IMR-90 (cell line): ENCODE measurements at regions not wholly inside any gene's neighbourhood (a gene's known extent, or its start where the extent isn't known, plus 50 kb on each side); places are given as distances from the start of the nearest gene placed in this dataset.

Source experiments
- ATAC-seq: fragments of 200-7000 bp; cut with Tn5 transposase; 2 replicates; pipeline ENCODE4 v1.9.1; 2020; ENCODE audit warnings: low read depth, mild to moderate bottlenecking, moderate library complexity
- BruUV-seq: library from RNA; stranded (reverse); fragments of 400-500 nt; replicated peaks from 2 replicates; lab custom pipeline; 2021; lab: Mats Ljungman, UMichigan
- CTCF ChIA-PET: fragments of 300-600 bp; formaldehyde crosslinking; extraction: SDS; loops from one replicate; lab custom pipeline; 2021; ENCODE audit warnings: antibody characterized with exemption; lab: Yijun Ruan, JAX
- POLR2A ChIA-PET: fragments of 300-600 bp; sonication (Branson Sonifier 250); formaldehyde crosslinking; loops from one replicate; lab custom pipeline; 2022; ENCODE audit warnings: antibody characterized with exemption; ENCODE audit not compliant: unreplicated experiment; lab: Charles Lee
- DNase-seq: peaks from one replicate; pipeline ENCODE4 v3.0.0; 2013
- H2AFZ ChIP-seq: replicated peaks from 2 replicates; pipeline ENCODE3; 2013; ENCODE audit warnings: low read length, mild to moderate bottlenecking; ENCODE audit not compliant: poor library complexity
- H2AK5ac ChIP-seq: 2 replicates; pipeline ENCODE4 v1.6.1; 2013; ENCODE audit warnings: low read depth, low read length, inconsistent platforms
- H2AK9ac ChIP-seq: replicated peaks from 2 replicates; pipeline ENCODE3; 2013; ENCODE audit warnings: mild to moderate bottlenecking, low read depth, low read length, moderate library complexity; ENCODE audit not compliant: poor library complexity
- H2BK120ac ChIP-seq: 2 replicates; pipeline ENCODE4 v1.6.1; 2013; ENCODE audit warnings: low read depth, low read length, inconsistent platforms
- H2BK15ac ChIP-seq: 3 replicates; pipeline ENCODE4 v1.6.1; 2013; ENCODE audit warnings: low read depth, low read length, inconsistent platforms
- H2BK20ac ChIP-seq: 2 replicates; pipeline ENCODE4 v1.6.1; 2013; ENCODE audit warnings: low read depth, mild to moderate bottlenecking, inconsistent platforms, low read length, moderate library complexity
- H2BK5ac ChIP-seq: 2 replicates; pipeline ENCODE4 v1.6.1; 2013; ENCODE audit warnings: mild to moderate bottlenecking, low read depth, low read length, inconsistent platforms; ENCODE audit not compliant: poor library complexity, severe bottlenecking
- H3K14ac ChIP-seq: replicated peaks from 2 replicates; pipeline ENCODE4 v1.6.1; 2013; ENCODE audit warnings: low read depth, low read length, inconsistent platforms
- H3K18ac ChIP-seq: 2 replicates; pipeline ENCODE4 v1.6.1; 2013; ENCODE audit warnings: low read depth, low read length, control low read depth
- H3K23ac ChIP-seq: 2 replicates; pipeline ENCODE4 v1.6.1; 2013; ENCODE audit warnings: low read depth, low read length, inconsistent platforms
- H3K27ac ChIP-seq: 2 replicates; pipeline ENCODE4 v1.5.1; 2013; ENCODE audit warnings: mild to moderate bottlenecking, control low read depth, low read length; ENCODE audit not compliant: insufficient read depth
- H3K27me3 ChIP-seq: 2 replicates; pipeline ENCODE4 v1.6.1; 2013; ENCODE audit warnings: low read length; ENCODE audit not compliant: control insufficient read depth, insufficient read depth
- H3K36me3 ChIP-seq: 2 replicates; pipeline ENCODE4 v1.6.1; 2013; ENCODE audit warnings: low read length, mixed read lengths; ENCODE audit not compliant: control insufficient read depth, insufficient read depth
- H3K4ac ChIP-seq: 2 replicates; pipeline ENCODE4 v1.6.1; 2013; ENCODE audit warnings: low read depth, low read length, inconsistent platforms
- H3K4me1 ChIP-seq: 2 replicates; pipeline ENCODE4 v1.6.1; 2013; ENCODE audit warnings: low read length, mixed read lengths; ENCODE audit not compliant: control insufficient read depth, insufficient read depth
- H3K4me2 ChIP-seq: 2 replicates; pipeline ENCODE4 v1.6.1; 2013; ENCODE audit warnings: low read depth, mild to moderate bottlenecking, control low read depth, low read length, moderate library complexity
- H3K4me3 ChIP-seq: 2 replicates; pipeline ENCODE4 v1.5.1; 2013; ENCODE audit warnings: low read depth, mild to moderate bottlenecking, control low read depth, low read length, moderate library complexity; ENCODE audit not compliant: insufficient read depth
- H3K56ac ChIP-seq: 2 replicates; pipeline ENCODE4 v1.6.1; 2013; ENCODE audit warnings: low read length, inconsistent platforms; ENCODE audit not compliant: insufficient read depth; ENCODE audit errors: extremely low read depth
- H3K79me1 ChIP-seq, 2 experiments: 2 replicates each; pipeline ENCODE4 v1.6.1; 2013; ENCODE audit warnings: low read length in 2 of 2, inconsistent platforms in 1 of 2, low read depth in 1 of 2
- H3K9ac ChIP-seq: 2 replicates; pipeline ENCODE4 v1.6.1; 2013; ENCODE audit warnings: low read depth, low read length, control low read depth
- H3K9me1 ChIP-seq: 2 replicates; pipeline ENCODE4 v1.6.1; 2013; ENCODE audit warnings: low read length, inconsistent platforms; ENCODE audit not compliant: insufficient read depth
- H3K9me3 ChIP-seq: 2 replicates; pipeline ENCODE4 v1.6.1; 2013; ENCODE audit warnings: low read length; ENCODE audit not compliant: control insufficient read depth, insufficient read depth
- H4K20me1 ChIP-seq: 2 replicates; pipeline ENCODE4 v1.6.1; 2013; ENCODE audit warnings: low read length, inconsistent platforms; ENCODE audit not compliant: insufficient read depth
- H4K5ac ChIP-seq: 2 replicates; pipeline ENCODE4 v1.6.1; 2013; ENCODE audit warnings: mild to moderate bottlenecking, low read depth, low read length, control low read depth
- H4K8ac ChIP-seq, 2 experiments: 2 replicates each; pipeline ENCODE4 v1.6.1; 2013; ENCODE audit warnings: low read depth in 2 of 2, low read length in 2 of 2, control low read depth in 1 of 2, inconsistent platforms in 1 of 2
- H4K91ac ChIP-seq: 2 replicates; pipeline ENCODE4 v1.6.1; 2013; ENCODE audit warnings: low read depth, low read length, inconsistent platforms; ENCODE audit not compliant: insufficient read depth
- BHLHE40 ChIP-seq: fragments of 150-350 bp; IDR thresholded peaks from 2 replicates; pipeline ENCODE4 v1.6.1; 2016; ENCODE audit warnings: mild to moderate bottlenecking, low read depth, low read length
- CEBPB ChIP-seq: IDR thresholded peaks from 2 replicates; pipeline ENCODE4 v1.6.1; 2012; ENCODE audit warnings: low read depth, low read length, improper control_type of control experiment
- CHD1 ChIP-seq: IDR thresholded peaks from 2 replicates; pipeline ENCODE4 v1.6.1; 2012; ENCODE audit warnings: low read depth, low read length, improper control_type of control experiment
- CTCF ChIP-seq: conservative IDR thresholded peaks from 2 replicates; pipeline ENCODE4 v1.5.1; 2012; ENCODE audit warnings: mild to moderate bottlenecking, low read depth, low read length, improper control_type of control experiment
- ELK1 ChIP-seq: fragments of 150-350 bp; IDR thresholded peaks from 2 replicates; pipeline ENCODE4 v1.6.1; 2016; ENCODE audit warnings: low read depth, mild to moderate bottlenecking, low read length, moderate library complexity, borderline replicate concordance
- FOS ChIP-seq: fragments of 150-350 bp; IDR thresholded peaks from 2 replicates; pipeline ENCODE4 v1.6.1; 2016; ENCODE audit warnings: low read depth, low read length
- MAFK ChIP-seq: IDR thresholded peaks from 2 replicates; pipeline ENCODE4 v1.6.1; 2012; ENCODE audit warnings: low read depth, low read length, improper control_type of control experiment
- MXI1 ChIP-seq: IDR thresholded peaks from 2 replicates; pipeline ENCODE4 v1.6.1; 2012; ENCODE audit warnings: low read depth, mild to moderate bottlenecking, low read length, moderate library complexity, borderline replicate concordance
- NFE2L2 ChIP-seq: fragments of 150-350 bp; IDR thresholded peaks from 2 replicates; pipeline ENCODE4 v1.6.1; 2016; ENCODE audit warnings: low read depth, mild to moderate bottlenecking, low read length
- RAD21 ChIP-seq: IDR thresholded peaks from 2 replicates; pipeline ENCODE4 v1.6.1; 2012; ENCODE audit warnings: low read length, improper control_type of control experiment
- RCOR1 ChIP-seq: IDR thresholded peaks from 2 replicates; pipeline ENCODE4 v1.6.1; 2012; ENCODE audit warnings: mild to moderate bottlenecking, low read length, improper control_type of control experiment; ENCODE audit not compliant: insufficient replicate concordance
- RFX5 ChIP-seq: IDR thresholded peaks from 2 replicates; pipeline ENCODE4 v1.8.0; 2012; ENCODE audit warnings: low read depth, mild to moderate bottlenecking, low read length, moderate library complexity
- SMC3 ChIP-seq: fragments of 150-350 bp; IDR thresholded peaks from 2 replicates; pipeline ENCODE4 v1.6.1; 2016; ENCODE audit warnings: low read depth, mild to moderate bottlenecking, antibody characterized with exemption, low read length, moderate library complexity
- USF2 ChIP-seq: fragments of 150-350 bp; IDR thresholded peaks from 2 replicates; pipeline ENCODE4 v1.6.1; 2017; ENCODE audit warnings: mild to moderate bottlenecking, antibody characterized with exemption, low read length, low read depth
- WGBS, 2 experiments: methylation state at CpG; one replicate each; pipeline versions ENCODE4 v1.1.5 to v1.1.7; 2013; ENCODE audit warnings: missing lambda C conversion rate in 2 of 2; ENCODE audit not compliant: insufficient read length in 1 of 2; ENCODE audit errors: extremely low coverage in 2 of 2; 5-methylcytosine and 5-hydroxymethylcytosine counted together
- dilution Hi-C: fragments of 300-500 bp; cut with HindIII; formaldehyde crosslinking; loops from one replicate; pipeline ENCODE4 v1.14.3; 2018; ENCODE audit warnings: low sequenced_read_pairs; ENCODE audit not compliant: unreplicated experiment
- in situ Hi-C: fragments of 300-500 bp; cut with MboI; formaldehyde crosslinking; loops from 3 replicates; pipeline ENCODE4 v1.14.3; 2019; ENCODE audit warnings: low sequenced_read_pairs, inconsistent platforms, mixed read lengths
- intact Hi-C: fragments of 100-400 bp; cut with micrococcal nuclease; formaldehyde crosslinking; loops from 2 replicates; pipeline ENCODE4 v1.10.0; 2022

GRCh38 chr6:84601366-84601765, 163.0 kb downstream of the TBX18 start:
- intact Hi-C loops: no loop called here
- H3K4me2 ChIP-seq: no peak overlapping the region
- no peak overlapping the region for H4K91ac ChIP-seq
- no peak overlapping the region for H3K23ac ChIP-seq
- H2BK120ac ChIP-seq: no peak overlapping the region
- BruUV-seq: no TSS peak
- no peak for DNase-seq
- no peaks in the 10 kb centered on the region for H3K79me1 ChIP-seq
- no peak overlapping the region for H3K4ac ChIP-seq
- H2BK5ac ChIP-seq: no peak overlapping the region
- H2BK15ac ChIP-seq: no peak overlapping the region
- H3K4me1 ChIP-seq: no peaks in the 10 kb centered on the region
- no peak overlapping the region for H3K9ac ChIP-seq
- H2BK20ac ChIP-seq: no peak overlapping the region
- no peak overlapping the region for H2AK5ac ChIP-seq
- H3K14ac ChIP-seq: no peak overlapping the region
- H2AK9ac ChIP-seq: no peak overlapping the region
- no peak overlapping the region for H4K8ac ChIP-seq
- H3K27me3 ChIP-seq: no peaks in the 10 kb centered on the region
- peak overlapping the region; percentile 75 for H2AFZ ChIP-seq
- in situ Hi-C loops: no loop called here
- H3K27ac ChIP-seq: no peak overlapping the region
- H4K5ac ChIP-seq: no peak overlapping the region
- H3K9me3 ChIP-seq: no peaks in the 10 kb centered on the region
- H4K20me1 ChIP-seq: no peaks in the 10 kb centered on the region
- no peak for ATAC-seq
- no peak overlapping the region for H3K4me3 ChIP-seq
- no peaks in the 10 kb centered on the region for H3K9me1 ChIP-seq
- ChIA-PET POLR2A (no interaction called here), CTCF (no interaction called here)
- no peak overlapping the region for H3K56ac ChIP-seq
- no peaks in the 10 kb centered on the region for H3K36me3 ChIP-seq
- TF ChIP-seq NFE2L2 (no peak), USF2 (no peak), ELK1 (no peak), MXI1 (no peak), CEBPB (no peak), SMC3 (no peak), MAFK (no peak), RAD21 (no peak), CHD1 (no peak), CTCF (no peak), RCOR1 (no peak), RFX5 (no peak), BHLHE40 (no peak), FOS (no peak)
- dilution Hi-C loops: no loop called here
- no CpG with 5 or more reads among the region's 3 CpGs for WGBS, 2 experiments
- no peak overlapping the region for H3K18ac ChIP-seq
